BLaER1 (cell line): ENCODE measurements at regions not wholly inside any gene's neighbourhood (a gene's known extent, or its start where the extent isn't known, plus 50 kb on each side); places are given as distances from the start of the nearest gene placed in this dataset.

Experiments used
- H3K27ac ChIP-seq: shearing (Covaris generic); formaldehyde crosslinking; 2 replicates; pipeline ENCODE4 v1.8.1; 2022
- H3K27me3 ChIP-seq: shearing (Covaris generic); formaldehyde crosslinking; 2 replicates; pipeline ENCODE4 v1.8.1; 2022
- H3K36me3 ChIP-seq: shearing (Covaris generic); formaldehyde crosslinking; 2 replicates; pipeline ENCODE4 v1.8.1; 2022
- H3K4me1 ChIP-seq: shearing (Covaris generic); formaldehyde crosslinking; 2 replicates; pipeline ENCODE4 v1.8.1; 2022
- H3K4me2 ChIP-seq: shearing (Covaris generic); formaldehyde crosslinking; 2 replicates; pipeline ENCODE4 v1.8.1; 2022
- H3K4me3 ChIP-seq: shearing (Covaris generic); formaldehyde crosslinking; 2 replicates; pipeline ENCODE4 v1.8.1; 2022
- H3K9ac ChIP-seq: shearing (Covaris generic); formaldehyde crosslinking; 2 replicates; pipeline ENCODE4 v1.8.1; 2022
- H3K9me3 ChIP-seq: shearing (Covaris generic); formaldehyde crosslinking; 2 replicates; pipeline ENCODE4 v1.8.1; 2022
- H4K20me1 ChIP-seq: shearing (Covaris generic); formaldehyde crosslinking; 2 replicates; pipeline ENCODE4 v1.8.1; 2022
- Cebpa-rat ChIP-seq: shearing (Covaris generic); IDR thresholded peaks from 2 replicates; pipeline ENCODE4 v1.8.1; 2022

GRCh38 chr7:66413379-66414114, 208.4 kb downstream of the TPST1 start:
- Histone ChIP-seq H3K9me3 (peaks cover 8% of the 10 kb centered on the region; the same call in 1 of the 2 replicates), H3K4me2 (no peak overlapping the region), H3K27ac (no peak overlapping the region), H3K27me3 (no peaks in the 10 kb centered on the region), H3K36me3 (peaks cover 11% of the 10 kb centered on the region; the same call in 1 of the 2 replicates), H3K4me3 (no peak overlapping the region), H3K9ac (no peak overlapping the region), H4K20me1 (no peaks in the 10 kb centered on the region), H3K4me1 (peaks cover 16% of the 10 kb centered on the region)
- TF ChIP-seq Cebpa-rat = no peak

- Histone ChIP-seq H3K4me1 (peaks cover 16% of the 10 kb centered on the region), H3K27me3 (no peaks in the 10 kb centered on the region), H3K9me3 (peaks cover 8% of the 10 kb centered on the region; the same call in 1 of the 2 replicates), H3K4me2 (peak overlapping the region; percentile 47), H3K27ac (no peak overlapping the region), H3K4me3 (no peak overlapping the region), H3K9ac (no peak overlapping the region), H3K36me3 (peaks cover 3% of the 10 kb centered on the region; the same call in 1 of the 2 replicates), H4K20me1 (no peaks in the 10 kb centered on the region)
- no peak for TF ChIP-seq Cebpa-rat
Measured at GRCh38 chr7:66415659-66416265, 210.6 kb downstream of the TPST1 start.

- Histone ChIP-seq H3K4me3 (no peak overlapping the region), H3K36me3 (no peaks in the 10 kb centered on the region), H3K9me3 (peaks cover 4% of the 10 kb centered on the region; the same call in 1 of the 2 replicates), H3K9ac (no peak overlapping the region), H3K4me1 (peaks cover 16% of the 10 kb centered on the region), H3K27me3 (no peaks in the 10 kb centered on the region), H3K27ac (no peak overlapping the region), H3K4me2 (no peak overlapping the region), H4K20me1 (no peaks in the 10 kb centered on the region)
- TF ChIP-seq Cebpa-rat = no peak
Measured at GRCh38 chr7:66418537-66418936, 210.1 kb upstream of the KCTD7 start.

GRCh38 chr7:66419210-66419609, 209.5 kb upstream of the KCTD7 start:
- H3K9ac ChIP-seq = no peak overlapping the region
- TF ChIP-seq Cebpa-rat = no peak
- no peak overlapping the region for H3K27ac ChIP-seq
- no peaks in the 10 kb centered on the region for H3K27me3 ChIP-seq
- no peaks in the 10 kb centered on the region for H3K9me3 ChIP-seq
- H4K20me1 ChIP-seq = no peaks in the 10 kb centered on the region
- no peaks in the 10 kb centered on the region for H3K36me3 ChIP-seq
- H3K4me1 ChIP-seq = peaks cover 16% of the 10 kb centered on the region
- no peak overlapping the region for H3K4me2 ChIP-seq
- no peak overlapping the region for H3K4me3 ChIP-seq

- Histone ChIP-seq H3K9ac (no peak overlapping the region), H3K27me3 (no peaks in the 10 kb centered on the region), H3K4me2 (no peak overlapping the region), H3K27ac (no peak overlapping the region), H3K4me3 (no peak overlapping the region), H4K20me1 (no peaks in the 10 kb centered on the region), H3K9me3 (no peaks in the 10 kb centered on the region), H3K4me1 (no peaks in the 10 kb centered on the region), H3K36me3 (no peaks in the 10 kb centered on the region)
- TF ChIP-seq Cebpa-rat = no peak
Measured at GRCh38 chr7:66421830-66422475, 206.7 kb upstream of the KCTD7 start.

- Histone ChIP-seq H3K9ac (no peak overlapping the region), H3K27me3 (no peaks in the 10 kb centered on the region), H3K9me3 (no peaks in the 10 kb centered on the region), H3K36me3 (no peaks in the 10 kb centered on the region), H3K4me2 (no peak overlapping the region), H3K4me3 (no peak overlapping the region), H3K4me1 (no peaks in the 10 kb centered on the region), H4K20me1 (no peaks in the 10 kb centered on the region), H3K27ac (no peak overlapping the region)
- no peak for TF ChIP-seq Cebpa-rat
Measured at GRCh38 chr7:66423729-66424128, 205.0 kb upstream of the KCTD7 start.

GRCh38 chr7:66426332-66426731, 202.3 kb upstream of the KCTD7 start:
- Histone ChIP-seq H3K27ac (no peak overlapping the region), H3K9me3 (no peaks in the 10 kb centered on the region), H3K4me3 (no peak overlapping the region), H3K36me3 (no peaks in the 10 kb centered on the region; the same call in 1 of the 2 replicates), H3K4me1 (peaks cover 4% of the 10 kb centered on the region; the same call in 1 of the 2 replicates), H3K4me2 (no peak overlapping the region), H3K9ac (no peak overlapping the region), H4K20me1 (no peaks in the 10 kb centered on the region), H3K27me3 (no peaks in the 10 kb centered on the region)
- no peak for TF ChIP-seq Cebpa-rat

GRCh38 chr7:66426996-66427395, 201.7 kb upstream of the KCTD7 start:
- Histone ChIP-seq H4K20me1 (no peaks in the 10 kb centered on the region), H3K9me3 (no peaks in the 10 kb centered on the region), H3K4me3 (no peak overlapping the region), H3K4me1 (peaks cover 4% of the 10 kb centered on the region; the same call in 1 of the 2 replicates), H3K9ac (no peak overlapping the region), H3K27me3 (no peaks in the 10 kb centered on the region), H3K4me2 (no peak overlapping the region), H3K27ac (no peak overlapping the region), H3K36me3 (no peaks in the 10 kb centered on the region; the same call in 1 of the 2 replicates)
- TF ChIP-seq Cebpa-rat = no peak

- Histone ChIP-seq H3K27ac (no peak overlapping the region), H4K20me1 (no peaks in the 10 kb centered on the region), H3K4me1 (peaks cover 4% of the 10 kb centered on the region; the same call in 1 of the 2 replicates), H3K9ac (no peak overlapping the region), H3K36me3 (no peaks in the 10 kb centered on the region; the same call in 1 of the 2 replicates), H3K4me3 (no peak overlapping the region), H3K4me2 (no peak overlapping the region), H3K9me3 (no peaks in the 10 kb centered on the region), H3K27me3 (no peaks in the 10 kb centered on the region)
- no peak for TF ChIP-seq Cebpa-rat
Measured at GRCh38 chr7:66427956-66428355, 200.7 kb upstream of the KCTD7 start.
